ENCODE measurements at regions not wholly inside any gene's neighbourhood (a gene's known extent, or its start where the extent isn't known, plus 50 kb on each side); places are given as distances from the start of the nearest gene placed in this dataset.

- H3K27me3 ChIP-seq: no peaks in the 10 kb centered on the region
- no peak overlapping the region for H3K27ac ChIP-seq
- DNase-seq: no peak
- no peak overlapping the region for H3K4me3 ChIP-seq
- H3K9me3 ChIP-seq: no peaks in the 10 kb centered on the region
- no peaks in the 10 kb centered on the region for H3K36me3 ChIP-seq
- H3K4me1 ChIP-seq: peaks cover 0 to 10% (median 0%) of the 10 kb centered on the region in 4 donors
- intact Hi-C loops (cut with DNase I; ENCODE audit: low total_unique reads): no loop called here
- no peak for TF ChIP-seq CTCF (IDR thresholded peaks at IDR 0.05)
These were observed 85.0 kb upstream of the CBLB start for GRCh38 chr3:105953831-105954230.

GRCh38 chr3:105956306-105956705 is 87.5 kb upstream of the CBLB start:
- intact Hi-C loops (cut with DNase I; ENCODE audit: low total_unique reads): no loop called here
- Histone ChIP-seq H3K9me3 (no peaks in the 10 kb centered on the region), H3K27me3 (no peaks in the 10 kb centered on the region), H3K27ac (no peak overlapping the region), H3K4me3 (no peak overlapping the region), H3K4me1 (peaks cover 0 to 2% (median 0%) of the 10 kb centered on the region in 4 donors), H3K36me3 (no peaks in the 10 kb centered on the region)
- no peak for DNase-seq
- TF ChIP-seq CTCF (IDR thresholded peaks at IDR 0.05): no peak

GRCh38 chr3:105957722-105958121 is 88.9 kb upstream of the CBLB start:
- H3K27me3 ChIP-seq: no peaks in the 10 kb centered on the region
- H3K36me3 ChIP-seq: no peaks in the 10 kb centered on the region
- H3K4me1 ChIP-seq: peaks cover 0 to 3% (median 0%) of the 10 kb centered on the region in 4 donors
- H3K9me3 ChIP-seq: no peaks in the 10 kb centered on the region
- DNase-seq: no peak
- no peak for TF ChIP-seq CTCF (IDR thresholded peaks at IDR 0.05)
- H3K4me3 ChIP-seq: no peak overlapping the region
- intact Hi-C loops (cut with DNase I; ENCODE audit: low total_unique reads): no loop called here
- no peak overlapping the region for H3K27ac ChIP-seq

- H3K27ac ChIP-seq: no peak overlapping the region
- DNase-seq: no peak
- H3K9me3 ChIP-seq: no peaks in the 10 kb centered on the region
- H3K36me3 ChIP-seq: no peaks in the 10 kb centered on the region
- no peak for TF ChIP-seq CTCF (IDR thresholded peaks at IDR 0.05)
- H3K4me3 ChIP-seq: no peak overlapping the region
- no peaks in the 10 kb centered on the region for H3K27me3 ChIP-seq
- intact Hi-C loops (cut with DNase I; ENCODE audit: low total_unique reads): no loop called here
- peaks cover 0 to 3% (median 0%) of the 10 kb centered on the region in 4 donors for H3K4me1 ChIP-seq
These were observed 89.6 kb upstream of the CBLB start for GRCh38 chr3:105958237-105959000.

- no peak for DNase-seq
- H3K4me3 ChIP-seq: no peak overlapping the region
- no peak overlapping the region for H3K27ac ChIP-seq
- intact Hi-C loops (cut with DNase I; ENCODE audit: low total_unique reads): no loop called here
- TF ChIP-seq CTCF (IDR thresholded peaks at IDR 0.05): no peak
- peaks cover 0 to 4% (median 0%) of the 10 kb centered on the region in 4 donors for H3K4me1 ChIP-seq
- no peaks in the 10 kb centered on the region for H3K9me3 ChIP-seq
- H3K27me3 ChIP-seq: no peaks in the 10 kb centered on the region
- no peaks in the 10 kb centered on the region for H3K36me3 ChIP-seq
These were observed 91.0 kb upstream of the CBLB start for GRCh38 chr3:105959851-105960250.

Measured in tibial artery (tissue), 4 donors.